ENCODE measurements at regions not wholly inside any gene's neighbourhood (a gene's known extent, or its start where the extent isn't known, plus 50 kb on each side); places are given as distances from the start of the nearest gene placed in this dataset.

DNA sequence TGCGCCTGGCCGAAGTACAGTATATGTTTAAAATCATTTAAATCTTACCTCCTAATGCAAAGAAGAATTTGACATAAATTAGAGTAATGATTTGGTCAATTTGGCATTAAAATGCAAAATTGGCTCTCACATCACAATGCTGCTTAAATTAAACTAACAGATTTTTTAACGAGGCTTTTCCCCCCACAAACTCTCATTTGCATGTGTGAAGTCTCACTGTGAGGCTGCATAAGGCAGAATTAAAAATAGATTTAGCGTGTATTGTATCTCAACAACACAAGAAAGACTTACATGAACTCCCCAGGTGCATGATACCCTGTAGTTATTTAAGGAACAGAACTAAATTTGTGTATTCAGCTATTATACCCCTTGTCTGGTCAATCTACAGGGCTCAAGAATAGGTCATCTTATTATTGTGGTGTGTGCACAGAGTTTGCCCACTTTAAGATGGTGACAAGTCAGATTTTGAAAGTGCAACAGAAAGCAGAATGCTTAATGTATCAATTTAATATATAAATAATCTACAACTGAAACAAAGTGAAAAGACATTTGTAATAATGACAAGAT, 897.9 kb downstream of the EPHA3 start:
- TF ChIP-seq ZNF768 (tag by site-specific recombination; IDR thresholded peaks at IDR 0.05) (no peak), ZNF777 (tag by site-specific recombination; IDR thresholded peaks at IDR 0.05; ENCODE audit: borderline replicate concordance) (no peak), KLF16 (tag by site-specific recombination; IDR thresholded peaks at IDR 0.05) (no peak), MEIS1 (CRISPR knock-in tag; IDR thresholded peaks at IDR 0.05; ENCODE audit: borderline replicate concordance) (no peak), ZNF501 (tag by site-specific recombination; IDR thresholded peaks at IDR 0.05) (no peak), ZNF549 (tag by site-specific recombination; IDR thresholded peaks at IDR 0.05) (no peak), KLF9 (tag by site-specific recombination; IDR thresholded peaks at IDR 0.05; ENCODE audit: low read depth) (no peak), ZNF335 (tag by site-specific recombination; conservative IDR thresholded peaks at IDR 0.05) (no peak)
- TF ChIP-seq, protein P1, sequence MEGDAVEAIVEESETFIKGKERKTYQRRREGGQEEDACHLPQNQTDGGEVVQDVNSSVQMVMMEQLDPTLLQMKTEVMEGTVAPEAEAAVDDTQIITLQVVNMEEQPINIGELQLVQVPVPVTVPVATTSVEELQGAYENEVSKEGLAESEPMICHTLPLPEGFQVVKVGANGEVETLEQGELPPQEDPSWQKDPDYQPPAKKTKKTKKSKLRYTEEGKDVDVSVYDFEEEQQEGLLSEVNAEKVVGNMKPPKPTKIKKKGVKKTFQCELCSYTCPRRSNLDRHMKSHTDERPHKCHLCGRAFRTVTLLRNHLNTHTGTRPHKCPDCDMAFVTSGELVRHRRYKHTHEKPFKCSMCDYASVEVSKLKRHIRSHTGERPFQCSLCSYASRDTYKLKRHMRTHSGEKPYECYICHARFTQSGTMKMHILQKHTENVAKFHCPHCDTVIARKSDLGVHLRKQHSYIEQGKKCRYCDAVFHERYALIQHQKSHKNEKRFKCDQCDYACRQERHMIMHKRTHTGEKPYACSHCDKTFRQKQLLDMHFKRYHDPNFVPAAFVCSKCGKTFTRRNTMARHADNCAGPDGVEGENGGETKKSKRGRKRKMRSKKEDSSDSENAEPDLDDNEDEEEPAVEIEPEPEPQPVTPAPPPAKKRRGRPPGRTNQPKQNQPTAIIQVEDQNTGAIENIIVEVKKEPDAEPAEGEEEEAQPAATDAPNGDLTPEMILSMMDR (tag by site-specific recombination; IDR thresholded peaks at IDR 0.05): no peak

All from HEK293 (cell line).